ENCODE measurements at regions not wholly inside any gene's neighbourhood (a gene's known extent, or its start where the extent isn't known, plus 50 kb on each side); places are given as distances from the start of the nearest gene placed in this dataset.
A peak's percentile ranks its signal among the peaks of the same experiment; 100 is the strongest.

DNA sequence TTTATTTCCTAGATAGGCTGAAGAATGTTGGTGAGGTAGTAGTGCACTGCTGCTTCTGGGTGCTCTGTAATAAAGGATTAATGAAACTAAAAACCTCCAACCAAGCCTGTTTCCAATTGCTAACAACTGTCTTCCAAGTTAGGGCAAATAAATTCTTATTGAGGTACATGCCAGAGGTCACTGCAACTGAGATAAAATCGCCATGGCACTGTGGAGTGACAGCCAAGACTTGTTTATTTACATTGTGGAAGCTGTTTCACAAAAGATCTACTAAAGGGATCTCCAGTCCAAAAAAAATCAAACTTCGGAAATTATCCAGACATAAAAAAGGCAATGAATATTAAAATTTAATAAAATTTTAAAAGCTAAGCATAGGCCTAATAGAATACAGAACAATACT is 65.2 kb downstream of the HYCC1 start:
- DNase-seq (ENCODE audit: low spot score) = no peak
- Mint-ChIP-seq H3K36me3 (ENCODE audit: low read depth) (peaks cover 3% of the 10 kb centered on the region; the same call in 1 of the 3 replicates), H3K27me3 (ENCODE audit: insufficient read depth, low read depth, poor library complexity) (no peaks in the 10 kb centered on the region), H3K9me3 (no peaks in the 10 kb centered on the region), H3K27ac (peak overlapping the region; percentile 71), H3K4me3 (no peak overlapping the region), H3K4me1 (peaks cover 56% of the 10 kb centered on the region)
- Histone ChIP-seq H3K27ac (ENCODE audit: low read depth) (0 out of 2 replicates have a peak overlapping the region, but pooled peaks have one; percentile 20), H3K4me1 (ENCODE audit: insufficient read depth) (peaks cover 49% of the 10 kb centered on the region), H3K36me3 (ENCODE audit: insufficient read depth) (no peaks in the 10 kb centered on the region), H3K4me3 (no peak overlapping the region), H3F3A (replicated peaks; ENCODE audit: low read depth) (no peaks in the 10 kb centered on the region), H3K79me2 (replicated peaks; ENCODE audit: insufficient read depth) (no peaks in the 10 kb centered on the region; the same call in 1 of the 2 replicates), H3K9me2 (ENCODE audit: insufficient read depth) (no peaks in the 10 kb centered on the region), H4K20me1 (replicated peaks; ENCODE audit: insufficient read depth) (no peaks in the 10 kb centered on the region), H2AFZ (no peak overlapping the region), H3K4me2 (no peak overlapping the region), H3K27me3 (ENCODE audit: insufficient read depth) (no peaks in the 10 kb centered on the region)
- ATAC-seq = no peak
- TF ChIP-seq POLR2AphosphoS5 (IDR thresholded peaks at IDR 0.05; ENCODE audit: low read depth) = no peak

DNA sequence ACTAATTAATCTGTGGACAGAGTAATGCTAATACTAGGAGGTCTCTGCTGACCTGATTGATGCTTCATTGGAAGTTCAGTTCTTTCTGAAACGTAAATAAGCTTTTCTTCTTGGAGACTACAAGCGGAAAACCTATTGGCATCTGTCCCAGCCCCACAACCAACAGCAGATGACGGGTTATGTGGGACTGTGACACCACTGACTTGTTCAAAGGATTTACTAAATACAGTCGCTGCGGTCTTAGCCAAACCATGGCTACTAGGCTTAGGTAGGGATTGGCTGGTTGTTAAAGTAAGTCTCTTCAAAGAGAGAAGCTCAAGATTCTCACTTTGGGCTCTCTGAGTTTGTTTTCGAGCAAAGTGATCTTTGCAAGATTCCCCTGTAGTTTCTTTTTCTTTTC is 68.3 kb downstream of the HYCC1 start:
- no peaks in the 10 kb centered on the region for H3K9me3 Mint-ChIP-seq
- no peak overlapping the region; the same call in 1 of the 2 replicates for H3K27ac Mint-ChIP-seq
- no peaks in the 10 kb centered on the region for H3K27me3 ChIP-seq (ENCODE audit: insufficient read depth)
- no peaks in the 10 kb centered on the region for H3F3A ChIP-seq (replicated peaks; ENCODE audit: low read depth)
- no peaks in the 10 kb centered on the region for H3K9me2 ChIP-seq (ENCODE audit: insufficient read depth)
- H3K36me3 ChIP-seq (ENCODE audit: insufficient read depth) = no peaks in the 10 kb centered on the region
- peaks cover 62% of the 10 kb centered on the region for H3K4me1 Mint-ChIP-seq
- H3K79me2 ChIP-seq (replicated peaks; ENCODE audit: insufficient read depth) = no peaks in the 10 kb centered on the region
- no peak overlapping the region for H2AFZ ChIP-seq
- H3K4me1 ChIP-seq (ENCODE audit: insufficient read depth) = peaks cover 40% of the 10 kb centered on the region
- H3K36me3 Mint-ChIP-seq (ENCODE audit: low read depth) = peaks cover 8% of the 10 kb centered on the region; the same call in 2 of the 3 replicates
- H4K20me1 ChIP-seq (replicated peaks; ENCODE audit: insufficient read depth) = no peaks in the 10 kb centered on the region
- no peak; the same call in 2 of the 3 replicates for ATAC-seq
- no peak overlapping the region for H3K4me3 Mint-ChIP-seq
- H3K27ac ChIP-seq (ENCODE audit: low read depth) = no peak overlapping the region
- no peak overlapping the region for H3K4me3 ChIP-seq
- H3K27me3 Mint-ChIP-seq (ENCODE audit: insufficient read depth, low read depth, poor library complexity) = no peaks in the 10 kb centered on the region
- peak; percentile 27 for DNase-seq (ENCODE audit: low spot score)
- H3K4me2 ChIP-seq = no peak overlapping the region
- TF ChIP-seq EZH2 (IDR thresholded peaks at IDR 0.05; ENCODE audit: low read depth, unreplicated experiment) (no peak), POLR2AphosphoS5 (IDR thresholded peaks at IDR 0.05; ENCODE audit: low read depth) (no peak), JUNB (IDR thresholded peaks at IDR 0.05; ENCODE audit: unreplicated experiment) (no peak), ZNF331 (CRISPR knock-in tag; IDR thresholded peaks at IDR 0.05; ENCODE audit: low read depth) (no peak), ZNF114 (CRISPR knock-in tag; IDR thresholded peaks at IDR 0.05) (no peak), STAT1 (IDR thresholded peaks at IDR 0.05; ENCODE audit: unreplicated experiment) (no peak), CREB1 (CRISPR knock-in tag; IDR thresholded peaks at IDR 0.05; ENCODE audit: low read depth) (no peak)
- TF ChIP-seq, protein P1, sequence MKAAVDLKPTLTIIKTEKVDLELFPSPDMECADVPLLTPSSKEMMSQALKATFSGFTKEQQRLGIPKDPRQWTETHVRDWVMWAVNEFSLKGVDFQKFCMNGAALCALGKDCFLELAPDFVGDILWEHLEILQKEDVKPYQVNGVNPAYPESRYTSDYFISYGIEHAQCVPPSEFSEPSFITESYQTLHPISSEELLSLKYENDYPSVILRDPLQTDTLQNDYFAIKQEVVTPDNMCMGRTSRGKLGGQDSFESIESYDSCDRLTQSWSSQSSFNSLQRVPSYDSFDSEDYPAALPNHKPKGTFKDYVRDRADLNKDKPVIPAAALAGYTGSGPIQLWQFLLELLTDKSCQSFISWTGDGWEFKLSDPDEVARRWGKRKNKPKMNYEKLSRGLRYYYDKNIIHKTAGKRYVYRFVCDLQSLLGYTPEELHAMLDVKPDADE (IDR thresholded peaks at IDR 0.05) = no peak
- TF ChIP-seq, protein P2, sequence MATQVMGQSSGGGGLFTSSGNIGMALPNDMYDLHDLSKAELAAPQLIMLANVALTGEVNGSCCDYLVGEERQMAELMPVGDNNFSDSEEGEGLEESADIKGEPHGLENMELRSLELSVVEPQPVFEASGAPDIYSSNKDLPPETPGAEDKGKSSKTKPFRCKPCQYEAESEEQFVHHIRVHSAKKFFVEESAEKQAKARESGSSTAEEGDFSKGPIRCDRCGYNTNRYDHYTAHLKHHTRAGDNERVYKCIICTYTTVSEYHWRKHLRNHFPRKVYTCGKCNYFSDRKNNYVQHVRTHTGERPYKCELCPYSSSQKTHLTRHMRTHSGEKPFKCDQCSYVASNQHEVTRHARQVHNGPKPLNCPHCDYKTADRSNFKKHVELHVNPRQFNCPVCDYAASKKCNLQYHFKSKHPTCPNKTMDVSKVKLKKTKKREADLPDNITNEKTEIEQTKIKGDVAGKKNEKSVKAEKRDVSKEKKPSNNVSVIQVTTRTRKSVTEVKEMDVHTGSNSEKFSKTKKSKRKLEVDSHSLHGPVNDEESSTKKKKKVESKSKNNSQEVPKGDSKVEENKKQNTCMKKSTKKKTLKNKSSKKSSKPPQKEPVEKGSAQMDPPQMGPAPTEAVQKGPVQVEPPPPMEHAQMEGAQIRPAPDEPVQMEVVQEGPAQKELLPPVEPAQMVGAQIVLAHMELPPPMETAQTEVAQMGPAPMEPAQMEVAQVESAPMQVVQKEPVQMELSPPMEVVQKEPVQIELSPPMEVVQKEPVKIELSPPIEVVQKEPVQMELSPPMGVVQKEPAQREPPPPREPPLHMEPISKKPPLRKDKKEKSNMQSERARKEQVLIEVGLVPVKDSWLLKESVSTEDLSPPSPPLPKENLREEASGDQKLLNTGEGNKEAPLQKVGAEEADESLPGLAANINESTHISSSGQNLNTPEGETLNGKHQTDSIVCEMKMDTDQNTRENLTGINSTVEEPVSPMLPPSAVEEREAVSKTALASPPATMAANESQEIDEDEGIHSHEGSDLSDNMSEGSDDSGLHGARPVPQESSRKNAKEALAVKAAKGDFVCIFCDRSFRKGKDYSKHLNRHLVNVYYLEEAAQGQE (IDR thresholded peaks at IDR 0.05; ENCODE audit: unreplicated experiment) = no peak
- TF ChIP-seq, protein P3, sequence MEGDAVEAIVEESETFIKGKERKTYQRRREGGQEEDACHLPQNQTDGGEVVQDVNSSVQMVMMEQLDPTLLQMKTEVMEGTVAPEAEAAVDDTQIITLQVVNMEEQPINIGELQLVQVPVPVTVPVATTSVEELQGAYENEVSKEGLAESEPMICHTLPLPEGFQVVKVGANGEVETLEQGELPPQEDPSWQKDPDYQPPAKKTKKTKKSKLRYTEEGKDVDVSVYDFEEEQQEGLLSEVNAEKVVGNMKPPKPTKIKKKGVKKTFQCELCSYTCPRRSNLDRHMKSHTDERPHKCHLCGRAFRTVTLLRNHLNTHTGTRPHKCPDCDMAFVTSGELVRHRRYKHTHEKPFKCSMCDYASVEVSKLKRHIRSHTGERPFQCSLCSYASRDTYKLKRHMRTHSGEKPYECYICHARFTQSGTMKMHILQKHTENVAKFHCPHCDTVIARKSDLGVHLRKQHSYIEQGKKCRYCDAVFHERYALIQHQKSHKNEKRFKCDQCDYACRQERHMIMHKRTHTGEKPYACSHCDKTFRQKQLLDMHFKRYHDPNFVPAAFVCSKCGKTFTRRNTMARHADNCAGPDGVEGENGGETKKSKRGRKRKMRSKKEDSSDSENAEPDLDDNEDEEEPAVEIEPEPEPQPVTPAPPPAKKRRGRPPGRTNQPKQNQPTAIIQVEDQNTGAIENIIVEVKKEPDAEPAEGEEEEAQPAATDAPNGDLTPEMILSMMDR (conservative IDR thresholded peaks at IDR 0.05; ENCODE audit: low read depth in 2 of 2) = no peak
